Peyer's patch (tissue), 4 donors: ENCODE measurements at regions not wholly inside any gene's neighbourhood (a gene's known extent, or its start where the extent isn't known, plus 50 kb on each side); places are given as distances from the start of the nearest gene placed in this dataset.

Experiments
- DNase-seq, 3 donors: peaks; one replicate each; pipeline ENCODE4 v3.0.0-alpha.2; 2017 to 2019
- H3K27ac ChIP-seq, 4 donors: fragments of 200-600 bp; sonication (generic); one replicate each; pipeline ENCODE4 v1.5.1; 2016 to 2019
- H3K27me3 ChIP-seq, 2 donors: fragments of 200-600 bp; sonication (generic); one replicate each; pipeline ENCODE4 v1.5.1; 2019
- H3K36me3 ChIP-seq, 3 donors: fragments of 200-600 bp; sonication (generic); one replicate each; pipeline ENCODE4 v1.5.1; 2016 to 2019
- H3K4me1 ChIP-seq, 4 donors: fragments of 200-600 bp; sonication (generic); one replicate each; pipeline ENCODE4 v1.5.1; 2016 to 2019
- H3K4me3 ChIP-seq, 4 donors: fragments of 200-600 bp; sonication (generic); 1 replicate in 3 of 4; 2 replicates in 1 of 4; pipeline ENCODE4 v1.5.1; 2016 to 2019; ENCODE audit warnings: mild to moderate bottlenecking in 1 of 4
- H3K9me3 ChIP-seq, 4 donors: fragments of 200-600 bp; sonication (generic); one replicate each; pipeline ENCODE4 v1.5.1; 2016 to 2019; ENCODE audit warnings: mild to moderate bottlenecking in 1 of 4
- CTCF ChIP-seq, 6 experiments: fragments of 450-650 bp in 4 of 6; fragments of 200-600 bp in 2 of 6; sonication (generic) in 1 of 6; IDR thresholded peaks; one replicate each; pipeline ENCODE4 v1.5.1; 2017 to 2019; ENCODE audit warnings: antibody characterized with exemption in 6 of 6, mild to moderate bottlenecking in 3 of 6, moderate library complexity in 1 of 6
- POLR2A ChIP-seq, 2 donors: fragments of 450-650 bp; IDR thresholded peaks; one replicate each; pipeline ENCODE4 v1.5.1; 2017; ENCODE audit warnings: antibody characterized with exemption in 2 of 2, mild to moderate bottlenecking in 2 of 2, moderate library complexity in 2 of 2

- no peak overlapping the region for H3K27ac ChIP-seq
- H3K4me3 ChIP-seq, result no peak overlapping the region
- DNase-seq, result no peak
- H3K27me3 ChIP-seq, result no peaks in the 10 kb centered on the region
- no peaks in the 10 kb centered on the region for H3K36me3 ChIP-seq
- H3K9me3 ChIP-seq, result no peaks in the 10 kb centered on the region
- H3K4me1 ChIP-seq, result no peaks in the 10 kb centered on the region
- TF ChIP-seq POLR2A (IDR thresholded peaks at IDR 0.05) (no peak), CTCF (IDR thresholded peaks at IDR 0.05) (no peak)
These were observed 196.0 kb downstream of the PAX3 start for GRCh38 chr2:222102575-222103349.

GRCh38 chr2:222100704-222101699, 197.8 kb downstream of the PAX3 start:
- Histone ChIP-seq H3K27ac (no peak overlapping the region), H3K27me3 (no peaks in the 10 kb centered on the region), H3K4me1 (no peaks in the 10 kb centered on the region), H3K9me3 (no peaks in the 10 kb centered on the region), H3K36me3 (no peaks in the 10 kb centered on the region), H3K4me3 (no peak overlapping the region)
- no peak for DNase-seq
- TF ChIP-seq CTCF (IDR thresholded peaks at IDR 0.05) (no peak), POLR2A (IDR thresholded peaks at IDR 0.05) (no peak)

DNA sequence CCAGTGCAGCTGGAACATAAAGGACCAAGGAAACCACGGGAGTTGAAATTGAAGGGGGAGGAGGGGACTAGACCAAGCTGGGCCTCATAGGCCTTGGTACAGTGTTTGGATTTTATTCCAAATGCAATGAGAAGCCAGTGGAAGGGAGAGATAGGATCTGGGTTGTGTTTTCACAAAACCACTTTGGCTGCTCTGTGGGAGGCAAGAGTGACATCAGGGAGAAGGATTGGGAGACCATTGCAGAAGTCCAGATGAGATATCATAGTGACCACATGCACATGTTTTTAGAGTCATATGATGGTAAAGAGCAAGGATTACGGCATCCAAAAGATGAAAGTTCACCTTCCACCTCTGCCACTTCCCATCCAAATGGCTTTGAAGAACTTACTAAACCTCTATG, 210.2 kb downstream of the PAX3 start:
- Histone ChIP-seq H3K27me3 (no peaks in the 10 kb centered on the region), H3K9me3 (no peaks in the 10 kb centered on the region), H3K36me3 (no peaks in the 10 kb centered on the region), H3K4me1 (no peaks in the 10 kb centered on the region), H3K4me3 (no peak overlapping the region), H3K27ac (no peak overlapping the region)
- TF ChIP-seq CTCF (IDR thresholded peaks at IDR 0.05) (no peak), POLR2A (IDR thresholded peaks at IDR 0.05) (no peak)
- DNase-seq, result no peak

- H3K9me3 ChIP-seq, result no peaks in the 10 kb centered on the region
- H3K27ac ChIP-seq, result no peak overlapping the region
- DNase-seq, result no peak
- no peaks in the 10 kb centered on the region for H3K36me3 ChIP-seq
- no peaks in the 10 kb centered on the region for H3K27me3 ChIP-seq
- TF ChIP-seq CTCF (IDR thresholded peaks at IDR 0.05), result no peak
- TF ChIP-seq POLR2A (IDR thresholded peaks at IDR 0.05), result no peak
- H3K4me1 ChIP-seq, result no peaks in the 10 kb centered on the region
- no peak overlapping the region for H3K4me3 ChIP-seq
These were observed 210.8 kb downstream of the PAX3 start for GRCh38 chr2:222087998-222088397.

GRCh38 chr2:222082201-222082600, 216.6 kb downstream of the PAX3 start:
- no peak overlapping the region for H3K27ac ChIP-seq
- H3K36me3 ChIP-seq, result no peaks in the 10 kb centered on the region
- H3K27me3 ChIP-seq, result no peaks in the 10 kb centered on the region
- no peaks in the 10 kb centered on the region for H3K9me3 ChIP-seq
- no peak for TF ChIP-seq CTCF (IDR thresholded peaks at IDR 0.05)
- no peak for TF ChIP-seq POLR2A (IDR thresholded peaks at IDR 0.05)
- no peak for DNase-seq
- H3K4me3 ChIP-seq, result no peak overlapping the region
- no peaks in the 10 kb centered on the region for H3K4me1 ChIP-seq
